ENCODE measurements at regions not wholly inside any gene's neighbourhood (a gene's known extent, or its start where the extent isn't known, plus 50 kb on each side); places are given as distances from the start of the nearest gene placed in this dataset.
A peak's percentile ranks its signal among the peaks of the same experiment; 100 is the strongest.

DNA sequence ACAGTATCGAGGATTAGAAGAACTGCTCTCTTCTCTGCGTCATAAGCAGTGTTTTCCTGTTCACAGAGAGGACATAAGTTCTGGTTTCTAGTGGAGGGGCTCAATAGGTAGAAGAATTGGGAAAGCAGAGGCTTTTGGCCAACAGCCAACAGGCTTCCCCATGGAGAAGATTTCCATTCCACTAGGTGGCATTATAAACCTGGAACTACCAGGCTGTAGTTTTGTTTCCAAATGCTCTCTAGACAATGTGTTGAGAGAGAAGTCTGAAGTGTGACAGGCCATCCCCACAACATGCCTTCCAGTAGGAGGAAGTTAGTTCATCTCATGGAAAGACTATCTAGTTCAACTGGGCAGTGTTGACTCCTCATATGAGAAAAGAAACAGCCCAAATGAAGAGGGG, 63.8 kb upstream of the ANXA10 start:
- DNase-seq (ENCODE audit: low read depth in 1 of 2, low spot score in 1 of 2) = peak in 1 of 2 donors; percentile 24
- H3K4me3 ChIP-seq = no peak overlapping the region
- no peaks in the 10 kb centered on the region for H3K36me3 ChIP-seq
- TF ChIP-seq, protein P1, sequence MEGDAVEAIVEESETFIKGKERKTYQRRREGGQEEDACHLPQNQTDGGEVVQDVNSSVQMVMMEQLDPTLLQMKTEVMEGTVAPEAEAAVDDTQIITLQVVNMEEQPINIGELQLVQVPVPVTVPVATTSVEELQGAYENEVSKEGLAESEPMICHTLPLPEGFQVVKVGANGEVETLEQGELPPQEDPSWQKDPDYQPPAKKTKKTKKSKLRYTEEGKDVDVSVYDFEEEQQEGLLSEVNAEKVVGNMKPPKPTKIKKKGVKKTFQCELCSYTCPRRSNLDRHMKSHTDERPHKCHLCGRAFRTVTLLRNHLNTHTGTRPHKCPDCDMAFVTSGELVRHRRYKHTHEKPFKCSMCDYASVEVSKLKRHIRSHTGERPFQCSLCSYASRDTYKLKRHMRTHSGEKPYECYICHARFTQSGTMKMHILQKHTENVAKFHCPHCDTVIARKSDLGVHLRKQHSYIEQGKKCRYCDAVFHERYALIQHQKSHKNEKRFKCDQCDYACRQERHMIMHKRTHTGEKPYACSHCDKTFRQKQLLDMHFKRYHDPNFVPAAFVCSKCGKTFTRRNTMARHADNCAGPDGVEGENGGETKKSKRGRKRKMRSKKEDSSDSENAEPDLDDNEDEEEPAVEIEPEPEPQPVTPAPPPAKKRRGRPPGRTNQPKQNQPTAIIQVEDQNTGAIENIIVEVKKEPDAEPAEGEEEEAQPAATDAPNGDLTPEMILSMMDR (IDR thresholded peaks at IDR 0.05; ENCODE audit: low read depth, low read length) = peak; percentile 12
- no peaks in the 10 kb centered on the region for H3K4me1 ChIP-seq (ENCODE audit: low read depth)
- no peak overlapping the region for H3K27ac ChIP-seq
- H3K9me3 ChIP-seq (ENCODE audit: low read depth) = no peaks in the 10 kb centered on the region
- no peaks in the 10 kb centered on the region for H3K27me3 ChIP-seq

DNA sequence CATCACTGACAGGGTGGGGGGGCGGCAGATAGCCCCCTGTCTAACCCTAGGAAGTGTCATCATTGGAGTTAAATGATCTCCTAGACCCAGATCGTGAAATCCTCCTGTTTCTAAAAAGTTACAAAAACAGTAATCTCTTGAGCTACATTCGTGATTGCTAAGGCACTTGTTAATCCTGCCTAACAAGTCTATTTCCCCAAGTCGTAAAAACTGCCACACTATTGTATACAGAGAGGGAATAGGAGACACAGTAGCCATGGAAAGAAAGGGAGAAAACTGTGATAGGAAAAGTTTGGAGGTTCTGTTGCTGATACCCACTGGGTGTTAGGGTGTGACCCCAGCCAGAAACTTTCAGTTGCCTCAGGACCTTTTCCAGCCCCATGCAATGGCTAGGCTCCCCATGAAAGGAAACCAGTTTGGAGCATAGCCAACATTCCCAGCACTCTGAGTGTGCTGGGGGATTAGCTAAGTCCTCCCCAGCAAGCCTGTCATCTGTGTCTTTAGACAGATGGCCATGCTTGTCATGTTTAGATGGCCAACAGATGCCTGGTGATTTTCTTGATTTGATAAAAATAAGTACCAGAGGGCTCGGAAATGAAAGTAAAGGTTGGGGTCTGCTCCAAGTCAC, 63.3 kb upstream of the ANXA10 start:
- no peak for DNase-seq (ENCODE audit: low read depth in 1 of 2, low spot score in 1 of 2)
- no peaks in the 10 kb centered on the region for H3K27me3 ChIP-seq
- H3K4me3 ChIP-seq = no peak overlapping the region
- TF ChIP-seq, protein P1 (IDR thresholded peaks at IDR 0.05; ENCODE audit: low read depth, low read length) = no peak
- H3K27ac ChIP-seq = no peak overlapping the region
- H3K4me1 ChIP-seq (ENCODE audit: low read depth) = no peaks in the 10 kb centered on the region
- no peaks in the 10 kb centered on the region for H3K9me3 ChIP-seq (ENCODE audit: low read depth)
- no peaks in the 10 kb centered on the region for H3K36me3 ChIP-seq

GRCh38 chr4:168037676-168038075, 54.7 kb upstream of the ANXA10 start:
- no peak overlapping the region for H3K4me3 ChIP-seq
- H3K9me3 ChIP-seq (ENCODE audit: low read depth) = no peaks in the 10 kb centered on the region
- TF ChIP-seq, protein P1 (IDR thresholded peaks at IDR 0.05; ENCODE audit: low read depth, low read length) = no peak
- H3K27me3 ChIP-seq = no peaks in the 10 kb centered on the region
- H3K36me3 ChIP-seq = no peaks in the 10 kb centered on the region
- no peak overlapping the region for H3K27ac ChIP-seq
- H3K4me1 ChIP-seq (ENCODE audit: low read depth) = no peaks in the 10 kb centered on the region
- no peak for DNase-seq (ENCODE audit: low read depth in 1 of 2, low spot score in 1 of 2)

- TF ChIP-seq, protein P1 (IDR thresholded peaks at IDR 0.05; ENCODE audit: low read depth, low read length) = no peak
- H3K4me1 ChIP-seq (ENCODE audit: low read depth) = no peaks in the 10 kb centered on the region
- no peak for DNase-seq (ENCODE audit: low read depth in 1 of 2, low spot score in 1 of 2)
- no peaks in the 10 kb centered on the region for H3K36me3 ChIP-seq
- H3K27ac ChIP-seq = no peak overlapping the region
- no peaks in the 10 kb centered on the region for H3K9me3 ChIP-seq (ENCODE audit: low read depth)
- no peaks in the 10 kb centered on the region for H3K27me3 ChIP-seq
- no peak overlapping the region for H3K4me3 ChIP-seq
Observed at GRCh38 chr4:168039593-168039992, 52.7 kb upstream of the ANXA10 start.

Data from cardiac muscle cell (in vitro differentiated cells and primary cell).